ENCODE measurements at regions not wholly inside any gene's neighbourhood (a gene's known extent, or its start where the extent isn't known, plus 50 kb on each side); places are given as distances from the start of the nearest gene placed in this dataset.
A peak's percentile ranks its signal among the peaks of the same experiment; 100 is the strongest.
"Not testable (repeated sequence)": the region's sequence is repeated elsewhere in the genome, so short reads cannot be mapped to it uniquely, and the experiment has no call there.

GRCh38 chr1:114242531-114243210 is 89.0 kb upstream of the SYT6 start:
- intact Hi-C loops (cut with DNase I); DNase-seq (ENCODE audit: low spot score); ATAC-seq: not testable (repeated sequence)

GRCh38 chr1:114238053-114238452 is 84.4 kb upstream of the SYT6 start:
- intact Hi-C loops (cut with DNase I) = no loop called here
- ATAC-seq (no peak), DNase-seq (ENCODE audit: low spot score) (no peak)

- ATAC-seq = no peak
- no peak for DNase-seq (ENCODE audit: low spot score)
Observed at GRCh38 chr1:114236517-114236916, 82.8 kb upstream of the SYT6 start.

DNA sequence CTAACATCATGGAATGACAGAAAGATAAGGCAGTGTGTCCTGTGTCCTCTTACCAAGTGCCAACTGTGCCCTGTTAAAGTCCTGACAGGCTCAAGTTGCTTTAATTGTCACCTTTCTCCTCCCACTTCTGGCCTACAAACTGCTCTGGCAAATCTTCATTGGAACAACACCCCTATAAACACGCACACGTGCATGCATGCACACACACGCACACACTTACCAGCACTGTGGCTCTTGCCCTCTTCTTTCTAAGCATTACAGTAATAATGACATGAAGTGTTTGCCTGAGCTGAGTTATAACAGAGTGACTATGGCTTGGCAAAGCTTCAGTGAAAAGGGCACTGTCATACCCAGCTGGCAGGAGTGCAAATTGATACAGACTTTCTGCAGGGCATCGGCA is 82.3 kb upstream of the SYT6 start:
- no peak for ATAC-seq
- no peak for DNase-seq (ENCODE audit: low spot score)
- intact Hi-C loops (cut with DNase I) = no loop called here

More at GRCh38 chr1:114236517-114236916, 82.8 kb upstream of the SYT6 start:
- intact Hi-C loops (cut with DNase I) = no loop called here

DNA sequence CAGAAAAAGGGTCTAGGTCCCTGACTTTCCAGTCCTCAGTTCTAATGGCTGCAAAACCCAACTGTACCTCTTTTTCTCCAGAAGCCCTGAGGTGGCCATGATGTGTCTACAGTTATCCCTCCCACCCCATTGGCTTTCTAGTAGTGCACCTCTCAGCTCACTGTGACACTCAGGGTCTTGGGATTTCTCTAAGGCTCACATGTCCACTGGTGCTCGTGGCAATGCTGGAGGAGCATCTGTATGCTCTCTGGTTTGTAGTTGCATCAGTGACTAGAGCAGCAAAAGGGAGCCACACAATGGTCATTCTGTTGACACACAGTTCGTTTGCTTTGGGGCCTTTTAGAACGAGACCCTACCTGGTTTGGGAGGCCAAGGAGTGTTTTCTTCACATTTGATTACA is 81.6 kb upstream of the SYT6 start:
- DNase-seq (ENCODE audit: low spot score) = no peak
- no peak for ATAC-seq
- intact Hi-C loops (cut with DNase I) = no loop called here

DNA sequence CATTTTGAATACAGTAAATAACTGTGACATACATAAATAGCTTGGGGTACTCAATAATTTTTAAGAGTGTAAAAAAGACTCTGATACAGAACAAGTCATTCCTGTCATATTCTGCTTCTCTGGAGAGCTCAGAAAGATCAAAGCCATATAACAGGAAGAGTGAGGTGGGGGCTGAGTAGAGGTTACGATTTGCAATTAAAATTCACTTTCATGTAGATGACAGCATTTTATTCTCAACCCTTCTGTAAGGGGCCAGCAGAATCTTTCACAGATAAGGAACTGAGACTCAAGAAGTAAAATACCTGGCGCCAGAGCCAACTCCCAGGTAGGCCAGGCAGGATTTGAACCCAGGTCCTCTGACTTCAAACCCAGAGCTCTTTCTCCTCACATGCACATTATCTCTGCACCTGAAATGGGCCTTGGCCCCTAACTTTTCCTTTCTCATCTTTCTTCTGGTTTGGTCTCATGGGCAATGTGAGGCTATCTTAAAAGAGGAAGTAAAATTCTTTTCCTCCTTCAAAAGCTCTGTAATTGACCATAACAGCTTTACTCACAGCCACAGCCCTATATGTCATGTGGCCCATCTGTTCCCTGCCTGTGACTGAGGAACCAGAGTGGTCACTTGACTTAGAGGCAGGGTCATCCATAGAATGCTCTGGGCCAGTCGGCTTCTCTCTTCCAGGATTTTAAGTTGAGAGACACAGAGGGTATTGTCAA is 80.9 kb upstream of the SYT6 start:
- intact Hi-C loops (cut with DNase I) = no loop called here
- DNase-seq (ENCODE audit: low spot score) = no peak
- peak; percentile 66 for ATAC-seq

DNA sequence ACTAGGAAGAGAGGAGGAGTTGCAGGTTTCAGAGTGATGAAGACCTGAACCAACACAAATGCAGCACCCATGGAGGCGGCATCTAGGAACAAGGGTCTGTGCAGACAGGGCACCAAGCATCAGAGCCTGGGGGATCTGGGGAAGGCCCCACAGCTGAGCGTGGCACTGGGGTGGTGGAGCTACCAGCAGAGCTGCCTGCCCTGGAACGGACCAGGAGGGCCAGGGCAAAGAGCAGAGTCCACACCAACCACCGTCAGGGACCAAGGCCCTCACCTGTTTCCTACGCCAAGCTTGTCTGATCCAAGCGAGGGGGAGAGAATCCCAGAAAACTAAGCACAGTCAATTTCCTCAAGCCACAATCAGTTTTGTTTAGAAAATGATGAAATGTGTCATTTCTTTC is 79.0 kb upstream of the SYT6 start:
- intact Hi-C loops (cut with DNase I) = no loop called here
- DNase-seq (ENCODE audit: low spot score) = no peak
- ATAC-seq = no peak

DNA sequence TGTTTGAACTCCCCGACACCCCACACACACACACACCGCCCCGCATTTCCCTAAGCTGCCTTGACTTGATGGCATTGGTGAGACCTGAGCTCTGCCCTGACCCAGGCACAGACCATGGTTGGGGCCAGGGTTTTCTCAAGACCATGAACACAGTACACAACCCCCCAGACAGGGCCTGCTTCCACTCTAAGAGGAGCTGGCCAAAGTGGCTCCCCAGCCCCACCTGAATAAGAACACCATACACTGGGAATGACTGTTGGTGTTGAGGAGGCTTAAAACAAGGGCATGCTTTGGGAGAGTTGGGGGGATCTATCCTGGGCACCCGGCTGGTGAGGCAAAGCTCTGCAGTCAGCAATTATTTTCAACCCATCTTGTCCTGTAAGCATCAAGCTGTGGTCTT is 77.6 kb upstream of the SYT6 start:
- no peak for DNase-seq (ENCODE audit: low spot score)
- intact Hi-C loops (cut with DNase I) = no loop called here
- ATAC-seq = no peak

- no peak for DNase-seq (ENCODE audit: low spot score)
- intact Hi-C loops (cut with DNase I) = no loop called here
- no peak for ATAC-seq
Observed at GRCh38 chr1:114229368-114229767, 75.7 kb upstream of the SYT6 start.

GRCh38 chr1:114227059-114227458 is 73.4 kb upstream of the SYT6 start:
- intact Hi-C loops (cut with DNase I) = no loop called here
- no peak for DNase-seq (ENCODE audit: low spot score)
- no peak for ATAC-seq

DNA sequence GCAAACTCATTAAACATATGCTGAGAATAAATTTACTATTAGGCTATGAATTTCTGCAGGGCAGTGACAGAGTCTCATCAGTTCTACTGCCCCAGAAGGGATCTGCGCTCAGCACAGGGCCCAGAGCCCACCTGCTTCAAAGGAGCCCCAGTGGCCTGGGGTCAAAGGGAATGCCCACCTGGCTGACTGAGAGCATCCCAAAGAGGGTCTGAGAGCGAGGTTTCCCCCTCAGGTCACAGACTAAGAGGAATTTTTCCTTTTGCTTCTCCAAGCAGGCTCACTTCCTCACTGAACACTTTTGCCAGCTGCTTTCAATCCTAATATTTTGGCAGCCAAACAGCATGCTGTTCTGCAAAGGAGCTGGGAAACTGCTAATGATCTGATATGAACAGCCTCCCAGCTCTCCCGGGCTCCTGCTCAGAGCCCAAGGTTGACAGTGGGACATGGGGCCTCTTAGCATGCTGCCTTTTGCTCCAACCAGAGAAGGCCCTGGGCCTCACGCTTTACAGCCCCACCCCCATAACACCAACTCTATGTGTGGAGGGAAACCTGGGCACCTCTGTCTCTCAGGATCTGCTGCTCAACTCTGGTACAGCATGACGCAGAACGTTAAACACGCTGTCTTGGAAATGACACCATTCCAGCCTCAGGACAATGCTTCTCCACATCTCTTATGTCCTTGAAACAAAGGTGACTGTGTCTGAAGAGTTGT is 70.7 kb upstream of the SYT6 start:
- intact Hi-C loops (cut with DNase I) = no loop called here
- no peak for DNase-seq (ENCODE audit: low spot score)
- peak; percentile 24 for ATAC-seq

DNA sequence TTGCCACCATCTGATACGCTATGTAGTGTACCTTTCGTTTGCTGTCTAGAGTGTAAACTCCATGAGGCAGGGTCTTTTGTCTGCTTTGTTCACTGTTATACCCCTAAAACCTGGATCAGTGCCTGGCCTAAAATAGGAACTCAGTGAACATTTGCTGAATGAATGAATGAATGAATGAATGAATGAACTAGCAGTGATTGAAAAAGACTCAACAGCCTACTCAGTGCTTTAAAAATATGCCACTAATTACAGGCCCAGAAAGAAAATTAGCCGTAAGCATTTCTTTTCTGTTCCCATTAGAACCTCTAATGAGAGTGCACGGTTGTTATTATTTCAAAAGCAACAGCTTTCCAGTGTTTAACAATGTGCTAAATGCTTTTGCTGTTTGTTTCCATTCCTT is 69.3 kb upstream of the SYT6 start:
- ATAC-seq (no peak), DNase-seq (ENCODE audit: low spot score) (no peak)
- intact Hi-C loops (cut with DNase I) = no loop called here

DNA sequence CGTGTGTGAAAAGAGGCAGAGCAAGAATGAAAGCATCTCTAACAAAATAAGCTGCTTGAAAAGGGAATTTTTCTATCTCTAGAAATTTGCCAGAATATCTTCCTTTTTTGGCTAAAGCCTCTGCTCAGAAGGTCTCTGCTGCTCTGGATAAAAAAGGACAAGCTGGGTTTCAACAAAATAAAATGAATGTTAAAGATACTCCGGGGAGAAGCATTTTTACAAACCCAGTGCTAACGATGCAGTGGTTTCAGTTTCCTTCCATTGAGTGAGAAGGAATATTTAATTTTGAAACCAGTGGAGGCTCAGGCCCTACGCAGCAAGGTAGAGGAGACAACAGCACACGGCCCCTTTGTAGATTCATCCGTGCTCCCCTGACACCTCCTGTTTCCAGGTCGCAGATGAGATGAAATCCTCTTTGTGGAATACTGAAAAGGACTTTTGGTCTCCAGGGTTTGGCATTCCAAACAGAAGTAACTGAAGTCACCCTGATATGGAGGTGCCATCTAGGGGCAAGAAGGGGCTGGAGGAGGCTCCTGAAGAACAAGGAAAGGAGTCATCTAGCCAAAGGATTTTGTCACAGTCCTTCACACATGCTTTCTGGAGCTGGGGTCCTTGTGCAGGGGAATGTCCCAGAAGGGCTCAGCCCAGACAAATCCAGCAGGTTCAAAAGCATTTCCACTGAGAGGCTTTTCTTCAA is 65.7 kb upstream of the SYT6 start:
- intact Hi-C loops (cut with DNase I) = no loop called here
- peak; percentile 75 for ATAC-seq
- no peak for DNase-seq (ENCODE audit: low spot score)

GRCh38 chr1:114218361-114219171 is 64.9 kb upstream of the SYT6 start:
- DNase-seq (ENCODE audit: low spot score) = no peak
- ATAC-seq = peak; percentile 65
- intact Hi-C loops (cut with DNase I) = no loop called here

GRCh38 chr1:114216431-114217173 is 62.9 kb upstream of the SYT6 start:
- intact Hi-C loops (cut with DNase I) = no loop called here
- DNase-seq (ENCODE audit: low spot score) = no peak
- ATAC-seq = no peak

GRCh38 chr1:114215436-114215835 is 61.8 kb upstream of the SYT6 start:
- intact Hi-C loops (cut with DNase I) = no loop called here
- no peak for ATAC-seq
- no peak for DNase-seq (ENCODE audit: low spot score)

GRCh38 chr1:114214016-114214415 is 60.3 kb upstream of the SYT6 start:
- intact Hi-C loops (cut with DNase I) = no loop called here
- no peak for DNase-seq (ENCODE audit: low spot score)
- ATAC-seq = no peak

DNA sequence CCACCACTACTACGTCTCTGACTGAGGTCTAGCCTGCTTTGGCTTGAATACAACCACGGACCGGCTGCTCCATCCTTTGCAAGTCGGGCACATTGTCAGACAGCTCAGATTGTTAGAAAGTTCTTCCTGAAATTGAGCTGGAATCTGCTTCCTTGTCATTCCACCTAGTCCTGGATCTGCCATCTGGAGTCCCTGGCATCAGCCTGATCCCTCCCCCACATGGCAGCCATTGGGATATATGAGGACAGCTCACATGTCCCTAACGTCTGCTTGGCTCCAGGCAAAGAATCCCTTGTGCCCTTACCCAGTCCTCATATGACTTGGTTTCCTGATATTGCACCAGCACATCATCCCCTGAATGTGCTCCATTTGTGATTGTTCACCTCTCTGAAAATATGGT is 56.3 kb upstream of the SYT6 start:
- intact Hi-C loops (cut with DNase I) = no loop called here
- ATAC-seq (no peak), DNase-seq (ENCODE audit: low spot score) (no peak)
